ENCODE measurements at regions not wholly inside any gene's neighbourhood (a gene's known extent, or its start where the extent isn't known, plus 50 kb on each side); places are given as distances from the start of the nearest gene placed in this dataset.

GRCh38 chr1:199170711-199171110 is 531.9 kb downstream of the PTPRC start:
- H3K36me3 ChIP-seq (ENCODE audit: control insufficient read depth in 2 of 2, insufficient read depth in 2 of 2, low read length in 2 of 2), result no peaks in the 10 kb centered on the region
- no peaks in the 10 kb centered on the region for H3K27me3 ChIP-seq (ENCODE audit: control insufficient read depth in 2 of 2, insufficient read depth in 2 of 2, low read length in 2 of 2)
- no peak overlapping the region for H3K9ac ChIP-seq (ENCODE audit: low read depth in 1 of 2, low read length in 2 of 2)
- no peak overlapping the region for H3K27ac ChIP-seq (ENCODE audit: low read depth in 2 of 2, low read length in 2 of 2)
- H3K4me3 ChIP-seq (ENCODE audit: low read length in 2 of 2), result no peak overlapping the region
- no peaks in the 10 kb centered on the region for H3K9me3 ChIP-seq (ENCODE audit: control insufficient read depth in 2 of 2, low read length in 2 of 2)
- H3K4me1 ChIP-seq (ENCODE audit: control insufficient read depth in 2 of 2, insufficient read depth in 2 of 2, low read length in 2 of 2), result no peaks in the 10 kb centered on the region

- Histone ChIP-seq H3K36me3 (ENCODE audit: control insufficient read depth in 2 of 2, insufficient read depth in 2 of 2, low read length in 2 of 2) (no peaks in the 10 kb centered on the region), H3K27ac (ENCODE audit: low read depth in 2 of 2, low read length in 2 of 2) (no peak overlapping the region), H3K4me3 (ENCODE audit: low read length in 2 of 2) (no peak overlapping the region), H3K9me3 (ENCODE audit: control insufficient read depth in 2 of 2, low read length in 2 of 2) (no peaks in the 10 kb centered on the region), H3K27me3 (ENCODE audit: control insufficient read depth in 2 of 2, insufficient read depth in 2 of 2, low read length in 2 of 2) (no peaks in the 10 kb centered on the region), H3K9ac (ENCODE audit: low read depth in 1 of 2, low read length in 2 of 2) (no peak overlapping the region), H3K4me1 (ENCODE audit: control insufficient read depth in 2 of 2, insufficient read depth in 2 of 2, low read length in 2 of 2) (no peaks in the 10 kb centered on the region)
These were observed 533.6 kb downstream of the PTPRC start for GRCh38 chr1:199172171-199173124.

- Histone ChIP-seq H3K4me1 (ENCODE audit: control insufficient read depth in 2 of 2, insufficient read depth in 2 of 2, low read length in 2 of 2) (no peaks in the 10 kb centered on the region), H3K27ac (ENCODE audit: low read depth in 2 of 2, low read length in 2 of 2) (no peak overlapping the region), H3K9me3 (ENCODE audit: control insufficient read depth in 2 of 2, low read length in 2 of 2) (no peaks in the 10 kb centered on the region), H3K36me3 (ENCODE audit: control insufficient read depth in 2 of 2, insufficient read depth in 2 of 2, low read length in 2 of 2) (no peaks in the 10 kb centered on the region), H3K4me3 (ENCODE audit: low read length in 2 of 2) (no peak overlapping the region), H3K27me3 (ENCODE audit: control insufficient read depth in 2 of 2, insufficient read depth in 2 of 2, low read length in 2 of 2) (no peaks in the 10 kb centered on the region), H3K9ac (ENCODE audit: low read depth in 1 of 2, low read length in 2 of 2) (no peak overlapping the region)
These were observed 534.5 kb downstream of the PTPRC start for GRCh38 chr1:199173356-199173755.

- no peaks in the 10 kb centered on the region for H3K4me1 ChIP-seq (ENCODE audit: control insufficient read depth in 2 of 2, insufficient read depth in 2 of 2, low read length in 2 of 2)
- no peak overlapping the region for H3K9ac ChIP-seq (ENCODE audit: low read depth in 1 of 2, low read length in 2 of 2)
- no peak overlapping the region for H3K27ac ChIP-seq (ENCODE audit: low read depth in 2 of 2, low read length in 2 of 2)
- H3K27me3 ChIP-seq (ENCODE audit: control insufficient read depth in 2 of 2, insufficient read depth in 2 of 2, low read length in 2 of 2), result no peaks in the 10 kb centered on the region
- H3K4me3 ChIP-seq (ENCODE audit: low read length in 2 of 2), result no peak overlapping the region
- no peaks in the 10 kb centered on the region for H3K9me3 ChIP-seq (ENCODE audit: control insufficient read depth in 2 of 2, low read length in 2 of 2)
- no peaks in the 10 kb centered on the region for H3K36me3 ChIP-seq (ENCODE audit: control insufficient read depth in 2 of 2, insufficient read depth in 2 of 2, low read length in 2 of 2)
These were observed 535.5 kb downstream of the PTPRC start for GRCh38 chr1:199174336-199174735.

GRCh38 chr1:199176713-199177112 is 537.9 kb downstream of the PTPRC start:
- no peak overlapping the region for H3K9ac ChIP-seq (ENCODE audit: low read depth in 1 of 2, low read length in 2 of 2)
- no peaks in the 10 kb centered on the region for H3K27me3 ChIP-seq (ENCODE audit: control insufficient read depth in 2 of 2, insufficient read depth in 2 of 2, low read length in 2 of 2)
- no peaks in the 10 kb centered on the region for H3K9me3 ChIP-seq (ENCODE audit: control insufficient read depth in 2 of 2, low read length in 2 of 2)
- H3K4me3 ChIP-seq (ENCODE audit: low read length in 2 of 2), result no peak overlapping the region
- no peaks in the 10 kb centered on the region for H3K4me1 ChIP-seq (ENCODE audit: control insufficient read depth in 2 of 2, insufficient read depth in 2 of 2, low read length in 2 of 2)
- no peaks in the 10 kb centered on the region for H3K36me3 ChIP-seq (ENCODE audit: control insufficient read depth in 2 of 2, insufficient read depth in 2 of 2, low read length in 2 of 2)
- no peak overlapping the region for H3K27ac ChIP-seq (ENCODE audit: low read depth in 2 of 2, low read length in 2 of 2)

- no peaks in the 10 kb centered on the region for H3K9me3 ChIP-seq (ENCODE audit: control insufficient read depth in 2 of 2, low read length in 2 of 2)
- H3K36me3 ChIP-seq (ENCODE audit: control insufficient read depth in 2 of 2, insufficient read depth in 2 of 2, low read length in 2 of 2), result no peaks in the 10 kb centered on the region
- H3K4me1 ChIP-seq (ENCODE audit: control insufficient read depth in 2 of 2, insufficient read depth in 2 of 2, low read length in 2 of 2), result no peaks in the 10 kb centered on the region
- no peak overlapping the region for H3K9ac ChIP-seq (ENCODE audit: low read depth in 1 of 2, low read length in 2 of 2)
- H3K27me3 ChIP-seq (ENCODE audit: control insufficient read depth in 2 of 2, insufficient read depth in 2 of 2, low read length in 2 of 2), result no peaks in the 10 kb centered on the region
- H3K27ac ChIP-seq (ENCODE audit: low read depth in 2 of 2, low read length in 2 of 2), result no peak overlapping the region
- no peak overlapping the region for H3K4me3 ChIP-seq (ENCODE audit: low read length in 2 of 2)
These were observed 538.4 kb downstream of the PTPRC start for GRCh38 chr1:199177241-199177640.

GRCh38 chr1:199178646-199179045 is 539.8 kb downstream of the PTPRC start:
- Histone ChIP-seq H3K9ac (ENCODE audit: low read depth in 1 of 2, low read length in 2 of 2) (no peak overlapping the region), H3K27me3 (ENCODE audit: control insufficient read depth in 2 of 2, insufficient read depth in 2 of 2, low read length in 2 of 2) (no peaks in the 10 kb centered on the region), H3K4me3 (ENCODE audit: low read length in 2 of 2) (no peak overlapping the region), H3K36me3 (ENCODE audit: control insufficient read depth in 2 of 2, insufficient read depth in 2 of 2, low read length in 2 of 2) (no peaks in the 10 kb centered on the region), H3K4me1 (ENCODE audit: control insufficient read depth in 2 of 2, insufficient read depth in 2 of 2, low read length in 2 of 2) (no peaks in the 10 kb centered on the region), H3K27ac (ENCODE audit: low read depth in 2 of 2, low read length in 2 of 2) (no peak overlapping the region), H3K9me3 (ENCODE audit: control insufficient read depth in 2 of 2, low read length in 2 of 2) (no peaks in the 10 kb centered on the region)

- Histone ChIP-seq H3K27ac (ENCODE audit: low read depth in 2 of 2, low read length in 2 of 2) (no peak overlapping the region), H3K4me1 (ENCODE audit: control insufficient read depth in 2 of 2, insufficient read depth in 2 of 2, low read length in 2 of 2) (no peaks in the 10 kb centered on the region), H3K27me3 (ENCODE audit: control insufficient read depth in 2 of 2, insufficient read depth in 2 of 2, low read length in 2 of 2) (no peaks in the 10 kb centered on the region), H3K9me3 (ENCODE audit: control insufficient read depth in 2 of 2, low read length in 2 of 2) (no peaks in the 10 kb centered on the region), H3K4me3 (ENCODE audit: low read length in 2 of 2) (no peak overlapping the region), H3K9ac (ENCODE audit: low read depth in 1 of 2, low read length in 2 of 2) (no peak overlapping the region), H3K36me3 (ENCODE audit: control insufficient read depth in 2 of 2, insufficient read depth in 2 of 2, low read length in 2 of 2) (no peaks in the 10 kb centered on the region)
These were observed 543.5 kb downstream of the PTPRC start for GRCh38 chr1:199182186-199182843.

GRCh38 chr1:199184180-199184579 is 545.3 kb downstream of the PTPRC start:
- H3K4me1 ChIP-seq (ENCODE audit: control insufficient read depth in 2 of 2, insufficient read depth in 2 of 2, low read length in 2 of 2), result no peaks in the 10 kb centered on the region
- no peak overlapping the region for H3K4me3 ChIP-seq (ENCODE audit: low read length in 2 of 2)
- no peaks in the 10 kb centered on the region for H3K27me3 ChIP-seq (ENCODE audit: control insufficient read depth in 2 of 2, insufficient read depth in 2 of 2, low read length in 2 of 2)
- no peaks in the 10 kb centered on the region for H3K9me3 ChIP-seq (ENCODE audit: control insufficient read depth in 2 of 2, low read length in 2 of 2)
- H3K27ac ChIP-seq (ENCODE audit: low read depth in 2 of 2, low read length in 2 of 2), result no peak overlapping the region
- no peaks in the 10 kb centered on the region for H3K36me3 ChIP-seq (ENCODE audit: control insufficient read depth in 2 of 2, insufficient read depth in 2 of 2, low read length in 2 of 2)
- no peak overlapping the region for H3K9ac ChIP-seq (ENCODE audit: low read depth in 1 of 2, low read length in 2 of 2)

- H3K36me3 ChIP-seq (ENCODE audit: control insufficient read depth in 2 of 2, insufficient read depth in 2 of 2, low read length in 2 of 2), result no peaks in the 10 kb centered on the region
- no peak overlapping the region for H3K9ac ChIP-seq (ENCODE audit: low read depth in 1 of 2, low read length in 2 of 2)
- no peaks in the 10 kb centered on the region for H3K4me1 ChIP-seq (ENCODE audit: control insufficient read depth in 2 of 2, insufficient read depth in 2 of 2, low read length in 2 of 2)
- no peaks in the 10 kb centered on the region for H3K27me3 ChIP-seq (ENCODE audit: control insufficient read depth in 2 of 2, insufficient read depth in 2 of 2, low read length in 2 of 2)
- no peak overlapping the region for H3K4me3 ChIP-seq (ENCODE audit: low read length in 2 of 2)
- H3K9me3 ChIP-seq (ENCODE audit: control insufficient read depth in 2 of 2, low read length in 2 of 2), result no peaks in the 10 kb centered on the region
- H3K27ac ChIP-seq (ENCODE audit: low read depth in 2 of 2, low read length in 2 of 2), result no peak overlapping the region
These were observed 556.0 kb downstream of the PTPRC start for GRCh38 chr1:199194862-199195261.

All from mucosa of rectum (tissue), 2 donors.